Endothelial cell of umbilical vein (primary cell): ENCODE measurements at regions not wholly inside any gene's neighbourhood (a gene's known extent, or its start where the extent isn't known, plus 50 kb on each side); places are given as distances from the start of the nearest gene placed in this dataset.

Experiments used
- BruUV-seq: library from RNA; stranded (reverse); fragments of 400-500 nt; replicated peaks from 2 replicates; lab custom pipeline; 2021; lab: Mats Ljungman, UMichigan
- CTCF ChIA-PET: fragments of 300-600, 350-600 bp; sonication (Branson Sonifier 250); formaldehyde crosslinking; loops from one replicate; lab custom pipeline; 2021; ENCODE audit warnings: antibody characterized with exemption, inconsistent platforms; lab: Charles Lee
- POLR2A ChIA-PET: fragments of 300-600, 350-600 bp; sonication (Branson Sonifier 250); formaldehyde crosslinking; loops from one replicate; lab custom pipeline; 2021; ENCODE audit warnings: antibody characterized with exemption, inconsistent platforms; lab: Charles Lee
- DNase-seq: peaks from one replicate; pipeline ENCODE4 v3.0.0-alpha.2; 2011; ENCODE audit warnings: low read depth, low spot score
- FAIRE-seq: peaks from 2 replicates; lab custom pipeline; 2011; peaks lifted over from hg19 to GRCh38; lab: Jason Lieb, UNC
- H2AFZ ChIP-seq: 2 replicates; pipeline ENCODE4 v1.6.0; 2012; ENCODE audit warnings: low read depth, low read length, control low read depth, inconsistent platforms
- H3K27ac ChIP-seq: 2 replicates; pipeline ENCODE4 v1.5.1; 2011; ENCODE audit warnings: low read depth, mild to moderate bottlenecking, control low read depth, low read length, moderate library complexity; ENCODE audit not compliant: insufficient read depth
- H3K27me3 ChIP-seq, 2 experiments: 2 replicates each; pipeline versions ENCODE4 v1.6.0 to v1.6.1; 2011; ENCODE audit warnings: low read length in 2 of 2, mixed read lengths in 1 of 2; ENCODE audit not compliant: control insufficient read depth in 2 of 2, insufficient read depth in 2 of 2
- H3K36me3 ChIP-seq, 2 experiments: 2 replicates in 1 of 2; 3 replicates in 1 of 2; pipeline ENCODE4 v1.5.1; 2011; ENCODE audit warnings: low read length in 2 of 2, mild to moderate bottlenecking in 1 of 2, moderate library complexity in 1 of 2; ENCODE audit not compliant: control insufficient read depth in 2 of 2, insufficient read depth in 2 of 2; ENCODE audit errors: extremely low read depth in 1 of 2
- H3K4me1 ChIP-seq: 3 replicates; pipeline ENCODE4 v1.5.1; 2011; ENCODE audit warnings: mild to moderate bottlenecking, low read length; ENCODE audit not compliant: control insufficient read depth, insufficient read depth; ENCODE audit errors: extremely low read depth
- H3K4me2 ChIP-seq: 2 replicates; pipeline ENCODE4 v1.6.1; 2011; ENCODE audit warnings: low read length, control low read depth, mixed read lengths; ENCODE audit not compliant: insufficient read depth
- H3K4me3 ChIP-seq, 3 experiments: fragments of 200-600 bp in 1 of 3; sonication (generic), shearing (Covaris generic) in 1 of 3; replicated peaks in 1 of 3; 2 replicates each; pipeline ENCODE4 v1.5.1; 2011 to 2016; ENCODE audit warnings: control low read depth in 3 of 3, low read length in 3 of 3, mild to moderate bottlenecking in 2 of 3, inconsistent platforms in 1 of 3, low read depth in 1 of 3, moderate library complexity in 1 of 3; ENCODE audit not compliant: insufficient read depth in 1 of 3
- H3K79me2 ChIP-seq: 2 replicates; pipeline ENCODE4 v1.6.0; 2012; ENCODE audit warnings: low read length, inconsistent platforms; ENCODE audit not compliant: control insufficient read depth, insufficient read depth
- H3K9ac ChIP-seq: replicated peaks from 2 replicates; pipeline ENCODE3; 2011; ENCODE audit warnings: low read length, control low read depth; ENCODE audit not compliant: insufficient read depth; ENCODE audit errors: extremely low read depth
- H3K9me1 ChIP-seq: replicated peaks from 3 replicates; pipeline ENCODE4 v1.6.0; 2011; ENCODE audit warnings: mild to moderate bottlenecking, low read length; ENCODE audit not compliant: control insufficient read depth, insufficient read depth; ENCODE audit errors: extremely low read depth
- H3K9me3 ChIP-seq: replicated peaks from 2 replicates; pipeline ENCODE4 v1.5.1; 2012; ENCODE audit warnings: low read length, inconsistent platforms; ENCODE audit not compliant: control insufficient read depth, insufficient read depth
- H4K20me1 ChIP-seq: replicated peaks from 2 replicates; pipeline ENCODE3; 2011; ENCODE audit warnings: mild to moderate bottlenecking, low read length; ENCODE audit not compliant: control insufficient read depth, insufficient read depth; ENCODE audit errors: extremely low read depth
- JUN ChIP-seq: IDR thresholded peaks from 2 replicates; pipeline ENCODE4 v1.6.1; 2011; ENCODE audit warnings: borderline replicate concordance, low read depth; ENCODE audit not compliant: insufficient read length, insufficient read depth
- MYC ChIP-seq: IDR thresholded peaks from one replicate; pipeline ENCODE4 v1.6.1; 2011; ENCODE audit warnings: mild to moderate bottlenecking, low read depth, low read length
- POLR2A ChIP-seq: IDR thresholded peaks from 2 replicates; pipeline ENCODE4 v1.6.1; 2012; ENCODE audit warnings: low read depth, mild to moderate bottlenecking, control low read depth, low read length
- POLR2AphosphoS5 ChIP-seq: IDR thresholded peaks from 2 replicates; pipeline ENCODE4 v1.6.1; 2012; ENCODE audit warnings: low read depth, mild to moderate bottlenecking, control low read depth, low read length, moderate library complexity; ENCODE audit not compliant: insufficient read depth
- dilution Hi-C: fragments of 300-500 bp; cut with MboI; formaldehyde crosslinking; loops from one replicate; pipeline ENCODE4 v1.15.0; 2019; ENCODE audit warnings: low sequenced_read_pairs; ENCODE audit not compliant: extremely low pct_ligation_motif_present
- intact Hi-C: fragments of 100-400 bp; cut with micrococcal nuclease; formaldehyde crosslinking; loops from one replicate; pipeline ENCODE4 v1.10.0; 2022
- TF ChIP-seq, protein P1 (sequence below): IDR thresholded peaks from 2 replicates; pipeline ENCODE4 v1.6.1; 2011; ENCODE audit not compliant: insufficient read depth, insufficient read length
- TF ChIP-seq, protein P2 (sequence below), 2 donors: IDR thresholded peaks; 1 replicate in 1 of 2; 2 replicates in 1 of 2; pipeline ENCODE4 v1.5.1; 2011; ENCODE audit warnings: low read length in 2 of 2, mild to moderate bottlenecking in 2 of 2, moderate library complexity in 2 of 2, control low read depth in 1 of 2, inconsistent platforms in 1 of 2, low read depth in 1 of 2; ENCODE audit not compliant: insufficient read depth in 1 of 2; ENCODE audit errors: extremely low read depth in 1 of 2

DNA sequence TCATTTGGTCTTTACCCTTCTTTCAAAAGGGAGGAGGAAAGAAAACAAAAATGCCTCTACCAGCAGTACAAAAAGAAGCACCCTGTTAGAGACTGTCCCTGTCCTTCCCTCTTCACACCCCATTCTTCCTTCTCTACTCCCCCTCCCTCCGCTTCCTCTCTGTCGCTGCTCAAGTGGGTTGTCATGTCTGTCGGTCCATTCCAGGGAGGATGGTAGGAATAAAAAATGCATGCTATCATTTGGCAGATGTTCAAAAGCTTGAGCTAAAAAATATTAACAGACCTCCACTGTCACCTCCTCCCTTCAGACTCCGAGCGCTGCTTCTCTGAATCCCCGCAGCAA is 482.0 kb downstream of the BCL11A start:
- Histone ChIP-seq H3K9ac (no peak overlapping the region), H4K20me1 (no peaks in the 10 kb centered on the region), H3K27ac (no peak overlapping the region), H3K4me2 (no peak overlapping the region), H3K4me1 (no peaks in the 10 kb centered on the region), H3K79me2 (no peaks in the 10 kb centered on the region), H2AFZ (no peak overlapping the region), H3K9me1 (no peaks in the 10 kb centered on the region), H3K4me3 (no peak overlapping the region), H3K9me3 (peaks cover 3% of the 10 kb centered on the region), H3K27me3 (no peaks in the 10 kb centered on the region), H3K36me3 (no peaks in the 10 kb centered on the region)
- FAIRE-seq, result no peak
- dilution Hi-C loops (no loop called here), intact Hi-C loops (no loop called here)
- no peak for DNase-seq
- CTCF ChIA-PET, result no interaction called here
- POLR2A ChIA-PET, result no interaction called here
- no peak for TF ChIP-seq POLR2AphosphoS5
- TF ChIP-seq, protein P1, sequence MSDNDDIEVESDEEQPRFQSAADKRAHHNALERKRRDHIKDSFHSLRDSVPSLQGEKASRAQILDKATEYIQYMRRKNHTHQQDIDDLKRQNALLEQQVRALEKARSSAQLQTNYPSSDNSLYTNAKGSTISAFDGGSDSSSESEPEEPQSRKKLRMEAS, result no peak
- TF ChIP-seq, protein P2, sequence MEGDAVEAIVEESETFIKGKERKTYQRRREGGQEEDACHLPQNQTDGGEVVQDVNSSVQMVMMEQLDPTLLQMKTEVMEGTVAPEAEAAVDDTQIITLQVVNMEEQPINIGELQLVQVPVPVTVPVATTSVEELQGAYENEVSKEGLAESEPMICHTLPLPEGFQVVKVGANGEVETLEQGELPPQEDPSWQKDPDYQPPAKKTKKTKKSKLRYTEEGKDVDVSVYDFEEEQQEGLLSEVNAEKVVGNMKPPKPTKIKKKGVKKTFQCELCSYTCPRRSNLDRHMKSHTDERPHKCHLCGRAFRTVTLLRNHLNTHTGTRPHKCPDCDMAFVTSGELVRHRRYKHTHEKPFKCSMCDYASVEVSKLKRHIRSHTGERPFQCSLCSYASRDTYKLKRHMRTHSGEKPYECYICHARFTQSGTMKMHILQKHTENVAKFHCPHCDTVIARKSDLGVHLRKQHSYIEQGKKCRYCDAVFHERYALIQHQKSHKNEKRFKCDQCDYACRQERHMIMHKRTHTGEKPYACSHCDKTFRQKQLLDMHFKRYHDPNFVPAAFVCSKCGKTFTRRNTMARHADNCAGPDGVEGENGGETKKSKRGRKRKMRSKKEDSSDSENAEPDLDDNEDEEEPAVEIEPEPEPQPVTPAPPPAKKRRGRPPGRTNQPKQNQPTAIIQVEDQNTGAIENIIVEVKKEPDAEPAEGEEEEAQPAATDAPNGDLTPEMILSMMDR (IDR thresholded peaks at IDR 0.05; ENCODE audit: extremely low read depth in 1 of 2, insufficient read depth in 1 of 2, low read depth in 1 of 2, low read length in 2 of 2), result no peak
- BruUV-seq, result no TSS peak

DNA sequence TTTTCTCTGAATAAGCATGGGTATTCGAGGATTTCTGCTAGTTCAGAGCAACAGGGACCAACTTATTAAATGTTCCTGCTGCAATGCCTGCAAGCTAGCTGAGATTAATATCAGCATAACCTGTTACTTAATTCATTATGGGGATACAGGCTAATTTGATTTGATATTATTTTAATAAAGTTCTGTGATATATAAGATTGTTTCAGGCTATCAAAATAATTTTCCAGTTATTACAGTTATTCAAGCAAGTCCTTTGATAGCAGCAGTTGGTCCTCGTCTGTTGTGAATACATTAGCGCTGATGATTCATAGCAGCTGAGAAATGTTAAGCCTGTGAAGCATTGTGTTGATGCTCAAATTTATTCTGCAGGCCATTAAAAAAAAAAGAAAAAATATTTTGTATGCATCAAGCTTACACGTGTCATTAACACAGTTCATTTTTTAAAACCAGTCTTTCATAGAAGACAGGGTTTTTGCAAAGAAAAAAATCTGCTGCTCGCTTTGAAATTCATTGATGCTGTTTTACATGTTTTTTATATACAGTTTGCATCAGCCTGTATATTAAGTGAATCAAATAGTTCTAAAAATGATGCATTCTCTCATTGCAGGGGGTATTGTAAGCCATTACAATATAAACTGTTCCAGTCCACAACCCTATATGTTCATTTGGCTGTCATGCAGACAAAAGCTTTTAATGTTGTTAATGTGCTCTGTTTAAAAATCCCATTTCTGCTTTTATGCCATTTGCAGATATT is 482.5 kb downstream of the BCL11A start:
- Histone ChIP-seq H3K27ac (no peak overlapping the region), H2AFZ (no peak overlapping the region), H3K9me1 (no peaks in the 10 kb centered on the region), H3K4me1 (no peaks in the 10 kb centered on the region), H3K4me3 (no peak overlapping the region), H3K79me2 (no peaks in the 10 kb centered on the region), H3K4me2 (no peak overlapping the region), H3K36me3 (no peaks in the 10 kb centered on the region), H3K27me3 (no peaks in the 10 kb centered on the region), H4K20me1 (no peaks in the 10 kb centered on the region), H3K9ac (no peak overlapping the region), H3K9me3 (peaks cover 3% of the 10 kb centered on the region)
- DNase-seq (no peak), FAIRE-seq (no peak)
- POLR2A ChIA-PET, result no interaction called here
- no TSS peak for BruUV-seq
- intact Hi-C loops, result no loop called here
- dilution Hi-C loops, result no loop called here
- CTCF ChIA-PET, result no interaction called here
- TF ChIP-seq, protein P2 (IDR thresholded peaks at IDR 0.05; ENCODE audit: extremely low read depth in 1 of 2, insufficient read depth in 1 of 2, low read depth in 1 of 2, low read length in 2 of 2), result no peak
- no peak for TF ChIP-seq POLR2AphosphoS5
- TF ChIP-seq, protein P1, result no peak
- no peak for TF ChIP-seq JUN
- no peak for TF ChIP-seq POLR2A
- no peak for TF ChIP-seq MYC
